ENCODE measurements at regions not wholly inside any gene's neighbourhood (a gene's known extent, or its start where the extent isn't known, plus 50 kb on each side); places are given as distances from the start of the nearest gene placed in this dataset.

DNA sequence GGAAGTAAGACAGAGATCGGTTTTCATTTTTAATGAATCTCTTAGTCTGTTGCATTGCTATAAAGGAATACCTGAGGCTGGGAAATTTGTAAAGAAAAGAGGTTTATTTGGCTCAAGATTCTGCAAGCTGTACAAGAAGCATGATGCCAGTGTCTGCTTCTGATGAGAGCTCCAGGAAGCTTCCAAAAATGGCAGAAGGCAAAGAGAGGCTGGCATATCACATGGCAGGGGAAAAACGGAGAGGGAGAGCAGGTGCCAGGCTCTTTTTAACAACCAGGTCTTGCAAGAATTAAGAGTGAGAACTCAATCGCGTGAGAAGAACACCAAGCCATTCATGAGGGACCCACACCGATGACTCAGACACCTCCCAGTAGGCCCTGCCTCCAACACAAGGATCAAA, 125.0 kb upstream of the THSD7A start:
- H3K4me3 Mint-ChIP-seq, result no peak overlapping the region
- ATAC-seq (ENCODE audit: low read depth) (no peak), DNase-seq (no peak)
- TF ChIP-seq, protein P1, sequence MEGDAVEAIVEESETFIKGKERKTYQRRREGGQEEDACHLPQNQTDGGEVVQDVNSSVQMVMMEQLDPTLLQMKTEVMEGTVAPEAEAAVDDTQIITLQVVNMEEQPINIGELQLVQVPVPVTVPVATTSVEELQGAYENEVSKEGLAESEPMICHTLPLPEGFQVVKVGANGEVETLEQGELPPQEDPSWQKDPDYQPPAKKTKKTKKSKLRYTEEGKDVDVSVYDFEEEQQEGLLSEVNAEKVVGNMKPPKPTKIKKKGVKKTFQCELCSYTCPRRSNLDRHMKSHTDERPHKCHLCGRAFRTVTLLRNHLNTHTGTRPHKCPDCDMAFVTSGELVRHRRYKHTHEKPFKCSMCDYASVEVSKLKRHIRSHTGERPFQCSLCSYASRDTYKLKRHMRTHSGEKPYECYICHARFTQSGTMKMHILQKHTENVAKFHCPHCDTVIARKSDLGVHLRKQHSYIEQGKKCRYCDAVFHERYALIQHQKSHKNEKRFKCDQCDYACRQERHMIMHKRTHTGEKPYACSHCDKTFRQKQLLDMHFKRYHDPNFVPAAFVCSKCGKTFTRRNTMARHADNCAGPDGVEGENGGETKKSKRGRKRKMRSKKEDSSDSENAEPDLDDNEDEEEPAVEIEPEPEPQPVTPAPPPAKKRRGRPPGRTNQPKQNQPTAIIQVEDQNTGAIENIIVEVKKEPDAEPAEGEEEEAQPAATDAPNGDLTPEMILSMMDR (IDR thresholded peaks at IDR 0.05), result no peak
- no peaks in the 10 kb centered on the region for H3K36me3 Mint-ChIP-seq (ENCODE audit: low read depth)
- ChIA-PET POLR2A (no interaction called here), CTCF (no interaction called here)
- H3K27ac Mint-ChIP-seq, result no peak overlapping the region
- no peaks in the 10 kb centered on the region for H3K4me1 Mint-ChIP-seq
- H3K9me3 Mint-ChIP-seq, result no peaks in the 10 kb centered on the region
- H3K27me3 Mint-ChIP-seq, result no peaks in the 10 kb centered on the region
- intact Hi-C loops (cut with micrococcal nuclease), result no loop called here

DNA sequence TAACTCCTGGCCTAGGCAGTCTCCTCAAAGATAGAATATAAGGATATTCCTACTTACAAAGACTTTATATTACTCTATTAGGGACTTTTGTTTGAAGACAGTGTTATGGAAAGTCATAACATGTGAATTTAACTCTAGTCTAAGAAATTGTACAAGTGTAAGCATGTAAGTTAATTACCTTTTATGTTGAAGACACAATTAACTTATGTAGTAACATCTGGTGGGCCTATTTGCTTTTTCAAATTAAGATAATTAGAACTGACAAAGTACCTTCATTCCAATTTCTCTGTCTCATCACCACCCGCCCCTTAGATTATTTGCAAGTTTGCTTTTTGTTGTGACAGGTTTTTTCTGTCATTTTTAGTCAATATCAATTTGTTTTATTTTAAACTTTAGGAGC, 126.0 kb upstream of the THSD7A start:
- H3K4me1 Mint-ChIP-seq, result no peaks in the 10 kb centered on the region
- intact Hi-C loops (cut with micrococcal nuclease), result no loop called here
- ATAC-seq (ENCODE audit: low read depth) (no peak), DNase-seq (no peak)
- H3K36me3 Mint-ChIP-seq (ENCODE audit: low read depth), result no peaks in the 10 kb centered on the region
- H3K27me3 Mint-ChIP-seq, result no peaks in the 10 kb centered on the region
- TF ChIP-seq, protein P1 (IDR thresholded peaks at IDR 0.05), result no peak
- no peak overlapping the region for H3K4me3 Mint-ChIP-seq
- POLR2A ChIA-PET, result no interaction called here
- CTCF ChIA-PET, result no interaction called here
- no peaks in the 10 kb centered on the region for H3K9me3 Mint-ChIP-seq
- H3K27ac Mint-ChIP-seq, result no peak overlapping the region

DNA sequence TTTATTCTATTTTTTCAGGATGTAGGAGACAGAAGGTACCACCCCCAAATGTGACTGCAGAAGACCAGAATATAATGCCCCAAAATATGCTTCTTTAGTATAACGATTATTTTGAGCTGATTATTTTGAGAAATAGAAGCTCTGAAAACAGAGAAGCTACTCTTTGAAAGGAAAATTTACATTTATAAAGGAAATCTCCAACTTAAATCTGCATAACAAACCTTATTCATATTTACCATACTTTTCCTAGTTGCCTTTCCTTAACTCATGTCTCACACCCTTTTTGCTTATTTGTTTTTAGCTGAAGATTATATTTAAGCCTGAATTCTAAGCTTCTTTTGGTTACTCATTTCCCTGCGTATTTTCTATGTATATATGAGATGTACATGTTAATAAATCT, 127.1 kb upstream of the THSD7A start:
- Mint-ChIP-seq H3K4me1 (no peaks in the 10 kb centered on the region), H3K4me3 (no peak overlapping the region), H3K27me3 (no peaks in the 10 kb centered on the region), H3K9me3 (no peaks in the 10 kb centered on the region), H3K36me3 (ENCODE audit: low read depth) (no peaks in the 10 kb centered on the region), H3K27ac (no peak overlapping the region)
- intact Hi-C loops (cut with micrococcal nuclease), result no loop called here
- ATAC-seq (ENCODE audit: low read depth), result no peak
- ChIA-PET POLR2A (no interaction called here), CTCF (no interaction called here)
- DNase-seq, result no peak
- TF ChIP-seq, protein P1 (IDR thresholded peaks at IDR 0.05), result no peak

DNA sequence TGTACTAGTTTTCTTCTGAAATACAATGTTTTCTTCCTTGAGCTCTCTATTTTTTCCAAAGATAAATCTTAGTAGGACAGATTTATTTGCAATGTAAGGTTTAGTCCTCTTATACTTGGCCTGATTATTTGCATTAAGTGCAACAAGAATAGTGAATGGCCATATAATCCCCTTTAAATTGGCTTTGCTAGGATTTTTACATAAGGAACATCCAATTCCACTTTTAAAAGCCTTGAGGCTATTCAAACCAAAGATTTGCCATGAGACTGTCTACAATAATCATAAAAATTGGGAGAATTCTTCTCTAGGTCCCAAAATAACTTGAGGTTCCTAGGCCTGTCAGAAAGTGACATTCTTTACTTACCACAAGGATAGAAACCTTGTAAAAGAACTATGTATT, 128.6 kb upstream of the THSD7A start:
- TF ChIP-seq, protein P1 (IDR thresholded peaks at IDR 0.05), result no peak
- intact Hi-C loops (cut with micrococcal nuclease), result no loop called here
- ChIA-PET CTCF (no interaction called here), POLR2A (no interaction called here)
- DNase-seq (no peak), ATAC-seq (ENCODE audit: low read depth) (no peak)
- no peaks in the 10 kb centered on the region for H3K4me1 Mint-ChIP-seq
- no peaks in the 10 kb centered on the region for H3K36me3 Mint-ChIP-seq (ENCODE audit: low read depth)
- no peak overlapping the region for H3K27ac Mint-ChIP-seq
- no peak overlapping the region for H3K4me3 Mint-ChIP-seq
- no peaks in the 10 kb centered on the region for H3K27me3 Mint-ChIP-seq
- H3K9me3 Mint-ChIP-seq, result no peaks in the 10 kb centered on the region

DNA sequence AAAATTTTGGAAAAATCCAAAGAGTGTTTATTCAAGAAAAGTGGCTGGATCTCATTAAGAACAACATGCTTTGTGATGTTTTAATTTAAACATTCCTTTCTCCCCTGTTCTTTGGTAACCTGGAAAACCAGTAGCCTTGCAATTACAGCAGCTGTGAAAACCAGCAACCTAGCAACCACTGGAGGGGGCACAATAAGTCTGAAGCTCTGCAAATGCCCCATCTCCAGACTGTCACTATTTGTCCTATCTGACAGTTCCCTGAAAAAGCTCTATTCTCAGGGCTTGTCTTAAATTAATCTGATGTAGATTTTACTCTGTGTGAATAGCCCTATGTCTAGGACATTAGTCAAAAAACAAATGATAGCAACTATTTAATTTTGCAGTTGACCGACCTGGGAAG, 137.6 kb upstream of the THSD7A start:
- Mint-ChIP-seq H3K27me3 (no peaks in the 10 kb centered on the region), H3K4me1 (no peaks in the 10 kb centered on the region), H3K9me3 (peaks cover 10% of the 10 kb centered on the region), H3K4me3 (no peak overlapping the region), H3K27ac (no peak overlapping the region), H3K36me3 (ENCODE audit: low read depth) (no peaks in the 10 kb centered on the region)
- DNase-seq (no peak), ATAC-seq (ENCODE audit: low read depth) (no peak)
- ChIA-PET CTCF (no interaction called here), POLR2A (no interaction called here)
- TF ChIP-seq, protein P1 (IDR thresholded peaks at IDR 0.05), result no peak
- intact Hi-C loops (cut with micrococcal nuclease), result no loop called here

All from activated B cell treated with CpG ODN at 0.5 μM for 24 hours (primary cell).